ENCODE measurements at regions not wholly inside any gene's neighbourhood (a gene's known extent, or its start where the extent isn't known, plus 50 kb on each side); places are given as distances from the start of the nearest gene placed in this dataset.
"Not testable (repeated sequence)": the region's sequence is repeated elsewhere in the genome, so short reads cannot be mapped to it uniquely, and the experiment has no call there.

- DNase-seq (ENCODE audit: low read depth, low spot score) = no peak
- H3K4me3 ChIP-seq (ENCODE audit: low read depth, low read length) = no peak overlapping the region
- ChIA-PET CTCF (interaction anchor here (1.1 to 1.7 kb wide), 2 partner anchors 11 to 22 kb away, joined by 3 to 4 read pairs; no protein-coding TSS in a partner anchor), POLR2A (no interaction called here)
- no peak for TF ChIP-seq CTCF (IDR thresholded peaks at IDR 0.05; ENCODE audit: insufficient read depth, low read length, missing control alignments)
Observed at GRCh38 chr13:73317140-73317539, 258.3 kb downstream of the KLF5 start.

- H3K4me3 ChIP-seq (ENCODE audit: low read depth, low read length) = no peak overlapping the region
- POLR2A ChIA-PET = no interaction called here
- CTCF ChIA-PET = no interaction called here
- no peak for DNase-seq (ENCODE audit: low read depth, low spot score)
- TF ChIP-seq CTCF (IDR thresholded peaks at IDR 0.05; ENCODE audit: insufficient read depth, low read length, missing control alignments) = no peak
Observed at GRCh38 chr13:73310366-73310765, 251.6 kb downstream of the KLF5 start.

GRCh38 chr13:73307481-73307880 lies 248.7 kb downstream of the KLF5 start:
- no peak for TF ChIP-seq CTCF (IDR thresholded peaks at IDR 0.05; ENCODE audit: insufficient read depth, low read length, missing control alignments)

GRCh38 chr13:73306688-73307087 lies 247.9 kb downstream of the KLF5 start:
- TF ChIP-seq CTCF (IDR thresholded peaks at IDR 0.05; ENCODE audit: insufficient read depth, low read length, missing control alignments) = no peak
- H3K4me3 ChIP-seq (ENCODE audit: low read depth, low read length) = no peak overlapping the region
- ChIA-PET CTCF (interaction anchor here (0.7 kb wide), 1 partner anchor 238 kb away, joined by 3 read pairs; no protein-coding TSS in a partner anchor), POLR2A (interaction anchor here (0.7 kb wide), 1 partner anchor 12 kb away, joined by 3 read pairs; no protein-coding TSS in a partner anchor)
- no peak for DNase-seq (ENCODE audit: low read depth, low spot score)

More at GRCh38 chr13:73307481-73307880, 248.7 kb downstream of the KLF5 start:
- ChIA-PET CTCF (no interaction called here), POLR2A (interaction anchor here (0.7 kb wide), 1 partner anchor 12 kb away, joined by 3 read pairs; no protein-coding TSS in a partner anchor)
- no peak for DNase-seq (ENCODE audit: low read depth, low spot score)
- no peak overlapping the region for H3K4me3 ChIP-seq (ENCODE audit: low read depth, low read length)

- H3K4me3 ChIP-seq (ENCODE audit: low read depth, low read length) = no peak overlapping the region
- POLR2A ChIA-PET = no interaction called here
- no peak for TF ChIP-seq CTCF (IDR thresholded peaks at IDR 0.05; ENCODE audit: insufficient read depth, low read length, missing control alignments)
- no peak for DNase-seq (ENCODE audit: low read depth, low spot score)
- CTCF ChIA-PET = interaction anchor here (0.7 kb wide), 1 partner anchor 10 kb away, joined by 3 read pairs; no protein-coding TSS in a partner anchor
Observed at GRCh38 chr13:73304442-73304841, 245.6 kb downstream of the KLF5 start.

GRCh38 chr13:73303851-73304250 lies 245.0 kb downstream of the KLF5 start:
- CTCF ChIA-PET = interaction anchor here (0.7 kb wide), 1 partner anchor 10 kb away, joined by 3 read pairs; no protein-coding TSS in a partner anchor
- H3K4me3 ChIP-seq (ENCODE audit: low read depth, low read length) = no peak overlapping the region
- DNase-seq (ENCODE audit: low read depth, low spot score) = no peak
- POLR2A ChIA-PET = interaction anchor here (0.7 kb wide), 2 partner anchors 149 to 177 kb away, joined by 3 to 4 read pairs; no protein-coding TSS in a partner anchor
- no peak for TF ChIP-seq CTCF (IDR thresholded peaks at IDR 0.05; ENCODE audit: insufficient read depth, low read length, missing control alignments)

- POLR2A ChIA-PET; DNase-seq (ENCODE audit: low read depth, low spot score); CTCF ChIA-PET; H3K4me3 ChIP-seq (ENCODE audit: low read depth, low read length): not testable (repeated sequence)
Observed at GRCh38 chr13:73301622-73302021, 242.8 kb downstream of the KLF5 start.
